ENCODE measurements at regions not wholly inside any gene's neighbourhood (a gene's known extent, or its start where the extent isn't known, plus 50 kb on each side); places are given as distances from the start of the nearest gene placed in this dataset.

DNA sequence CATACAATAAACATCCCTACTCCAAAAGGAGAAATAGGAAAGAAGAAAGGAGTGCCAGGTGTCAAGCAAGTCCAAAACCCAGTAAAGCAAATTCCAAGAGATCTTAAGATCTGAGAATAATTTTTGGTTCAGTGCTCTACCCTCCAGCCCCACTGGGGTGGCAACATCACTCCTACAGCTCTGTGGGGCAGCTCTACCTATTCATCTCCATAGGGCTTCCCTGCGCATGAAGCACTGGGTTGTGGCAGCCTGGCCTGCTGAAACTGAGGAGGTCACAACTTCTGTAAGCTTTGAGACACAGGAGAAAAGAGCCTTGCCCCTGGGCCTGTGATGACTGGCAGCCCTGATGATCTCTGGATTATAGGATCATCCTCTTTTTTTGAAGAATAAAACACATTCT lies 378.2 kb upstream of the SOX14 start:
- ChIA-PET CTCF (no interaction called here), POLR2A (ENCODE audit: unreplicated experiment) (no interaction called here)
- no peaks in the 10 kb centered on the region for H4K20me1 ChIP-seq (ENCODE audit: insufficient read depth, low read length)
- H2BK15ac ChIP-seq (ENCODE audit: low read depth, low read length): no peak overlapping the region
- H3K56ac ChIP-seq (ENCODE audit: extremely low read depth, insufficient read depth, low read length): no peak overlapping the region
- H2BK5ac ChIP-seq (ENCODE audit: low read depth, low read length, poor library complexity, severe bottlenecking): no peak overlapping the region
- no peak overlapping the region for H2AFZ ChIP-seq (replicated peaks; ENCODE audit: low read length, poor library complexity)
- no peak overlapping the region for H3K9ac ChIP-seq (ENCODE audit: low read depth, low read length)
- intact Hi-C loops (cut with micrococcal nuclease) (no loop called here), dilution Hi-C loops (cut with HindIII; ENCODE audit: low sequenced_read_pairs, unreplicated experiment) (no loop called here), in situ Hi-C loops (cut with MboI; ENCODE audit: low sequenced_read_pairs) (no loop called here)
- H2BK20ac ChIP-seq (ENCODE audit: low read depth, low read length): no peak overlapping the region
- H2BK120ac ChIP-seq (ENCODE audit: low read depth, low read length): no peak overlapping the region
- H3K4me2 ChIP-seq (ENCODE audit: low read depth, low read length): no peak overlapping the region
- DNase-seq: no peak
- H3K27ac ChIP-seq (ENCODE audit: insufficient read depth, low read length): no peak overlapping the region
- H3K23ac ChIP-seq (ENCODE audit: low read depth, low read length): no peak overlapping the region
- no peak for ATAC-seq (ENCODE audit: low read depth)
- H4K5ac ChIP-seq (ENCODE audit: low read depth, low read length): no peak overlapping the region
- peaks cover 6% of the 10 kb centered on the region for H3K9me3 ChIP-seq (ENCODE audit: control insufficient read depth, insufficient read depth, low read length)
- no peaks in the 10 kb centered on the region for H3K79me1 ChIP-seq (ENCODE audit: low read depth in 1 of 2, low read length in 2 of 2)
- no peaks in the 10 kb centered on the region for H3K36me3 ChIP-seq (ENCODE audit: control insufficient read depth, insufficient read depth, low read length)
- no peak overlapping the region for H3K4ac ChIP-seq (ENCODE audit: low read depth, low read length)
- BruUV-seq (replicated peaks): no TSS peak
- H3K14ac ChIP-seq (replicated peaks; ENCODE audit: low read depth, low read length): no peak overlapping the region
- H3K27me3 ChIP-seq (ENCODE audit: control insufficient read depth, insufficient read depth, low read length): no peaks in the 10 kb centered on the region
- no peak overlapping the region for H2AK5ac ChIP-seq (ENCODE audit: low read depth, low read length)
- H2AK9ac ChIP-seq (replicated peaks; ENCODE audit: low read depth, low read length, poor library complexity): no peak overlapping the region
- H4K91ac ChIP-seq (ENCODE audit: insufficient read depth, low read depth, low read length): no peak overlapping the region
- H3K4me3 ChIP-seq (ENCODE audit: insufficient read depth, low read depth, low read length): no peak overlapping the region
- H3K9me1 ChIP-seq (ENCODE audit: insufficient read depth, low read length): no peaks in the 10 kb centered on the region
- TF ChIP-seq BHLHE40 (IDR thresholded peaks at IDR 0.05; ENCODE audit: low read depth, low read length): no peak
- TF ChIP-seq, protein P1, sequence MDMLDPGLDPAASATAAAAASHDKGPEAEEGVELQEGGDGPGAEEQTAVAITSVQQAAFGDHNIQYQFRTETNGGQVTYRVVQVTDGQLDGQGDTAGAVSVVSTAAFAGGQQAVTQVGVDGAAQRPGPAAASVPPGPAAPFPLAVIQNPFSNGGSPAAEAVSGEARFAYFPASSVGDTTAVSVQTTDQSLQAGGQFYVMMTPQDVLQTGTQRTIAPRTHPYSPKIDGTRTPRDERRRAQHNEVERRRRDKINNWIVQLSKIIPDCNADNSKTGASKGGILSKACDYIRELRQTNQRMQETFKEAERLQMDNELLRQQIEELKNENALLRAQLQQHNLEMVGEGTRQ (IDR thresholded peaks at IDR 0.05; ENCODE audit: low read depth, low read length): no peak
- TF ChIP-seq, protein P2, sequence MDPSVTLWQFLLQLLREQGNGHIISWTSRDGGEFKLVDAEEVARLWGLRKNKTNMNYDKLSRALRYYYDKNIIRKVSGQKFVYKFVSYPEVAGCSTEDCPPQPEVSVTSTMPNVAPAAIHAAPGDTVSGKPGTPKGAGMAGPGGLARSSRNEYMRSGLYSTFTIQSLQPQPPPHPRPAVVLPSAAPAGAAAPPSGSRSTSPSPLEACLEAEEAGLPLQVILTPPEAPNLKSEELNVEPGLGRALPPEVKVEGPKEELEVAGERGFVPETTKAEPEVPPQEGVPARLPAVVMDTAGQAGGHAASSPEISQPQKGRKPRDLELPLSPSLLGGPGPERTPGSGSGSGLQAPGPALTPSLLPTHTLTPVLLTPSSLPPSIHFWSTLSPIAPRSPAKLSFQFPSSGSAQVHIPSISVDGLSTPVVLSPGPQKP (IDR thresholded peaks at IDR 0.05; ENCODE audit: borderline replicate concordance, low read depth, low read length): no peak
- no peak for TF ChIP-seq SMC3 (IDR thresholded peaks at IDR 0.05; ENCODE audit: low read depth, low read length)
- no peak for TF ChIP-seq FOS (IDR thresholded peaks at IDR 0.05; ENCODE audit: low read depth, low read length)
- TF ChIP-seq CHD1 (IDR thresholded peaks at IDR 0.05; ENCODE audit: low read depth, low read length): no peak
- no peak for TF ChIP-seq RFX5 (IDR thresholded peaks at IDR 0.05; ENCODE audit: low read depth, low read length)
- no peak for TF ChIP-seq POLR2A (IDR thresholded peaks at IDR 0.05; ENCODE audit: low read depth, low read length)
- TF ChIP-seq, protein P3, sequence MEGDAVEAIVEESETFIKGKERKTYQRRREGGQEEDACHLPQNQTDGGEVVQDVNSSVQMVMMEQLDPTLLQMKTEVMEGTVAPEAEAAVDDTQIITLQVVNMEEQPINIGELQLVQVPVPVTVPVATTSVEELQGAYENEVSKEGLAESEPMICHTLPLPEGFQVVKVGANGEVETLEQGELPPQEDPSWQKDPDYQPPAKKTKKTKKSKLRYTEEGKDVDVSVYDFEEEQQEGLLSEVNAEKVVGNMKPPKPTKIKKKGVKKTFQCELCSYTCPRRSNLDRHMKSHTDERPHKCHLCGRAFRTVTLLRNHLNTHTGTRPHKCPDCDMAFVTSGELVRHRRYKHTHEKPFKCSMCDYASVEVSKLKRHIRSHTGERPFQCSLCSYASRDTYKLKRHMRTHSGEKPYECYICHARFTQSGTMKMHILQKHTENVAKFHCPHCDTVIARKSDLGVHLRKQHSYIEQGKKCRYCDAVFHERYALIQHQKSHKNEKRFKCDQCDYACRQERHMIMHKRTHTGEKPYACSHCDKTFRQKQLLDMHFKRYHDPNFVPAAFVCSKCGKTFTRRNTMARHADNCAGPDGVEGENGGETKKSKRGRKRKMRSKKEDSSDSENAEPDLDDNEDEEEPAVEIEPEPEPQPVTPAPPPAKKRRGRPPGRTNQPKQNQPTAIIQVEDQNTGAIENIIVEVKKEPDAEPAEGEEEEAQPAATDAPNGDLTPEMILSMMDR (conservative IDR thresholded peaks at IDR 0.05; ENCODE audit: low read depth, low read length): no peak
- TF ChIP-seq RAD21 (IDR thresholded peaks at IDR 0.05; ENCODE audit: low read length): no peak
- no peak for TF ChIP-seq CEBPB (IDR thresholded peaks at IDR 0.05; ENCODE audit: low read depth, low read length)
- no peak for TF ChIP-seq MAFK (IDR thresholded peaks at IDR 0.05; ENCODE audit: low read depth, low read length)
- TF ChIP-seq MAZ (IDR thresholded peaks at IDR 0.05; ENCODE audit: borderline replicate concordance, low read depth, low read length): no peak
- TF ChIP-seq NFE2L2 (IDR thresholded peaks at IDR 0.05; ENCODE audit: low read depth, low read length): no peak
- no peak for TF ChIP-seq RCOR1 (IDR thresholded peaks at IDR 0.05; ENCODE audit: insufficient replicate concordance, low read length)
- H3K4me1 ChIP-seq (ENCODE audit: control insufficient read depth, insufficient read depth, low read length): no peaks in the 10 kb centered on the region
- no peak overlapping the region for H3K18ac ChIP-seq (ENCODE audit: low read depth, low read length)
- no peak overlapping the region for H4K8ac ChIP-seq (ENCODE audit: low read depth in 2 of 2, low read length in 2 of 2)
- WGBS, 2 experiments (ENCODE audit: extremely low coverage in 2 of 2, insufficient read length in 1 of 2): no CpG with 5 or more reads among the region's 1 CpG
